Lung (tissue), 11 donors: ENCODE measurements at regions not wholly inside any gene's neighbourhood (a gene's known extent, or its start where the extent isn't known, plus 50 kb on each side); places are given as distances from the start of the nearest gene placed in this dataset.
"Not testable (repeated sequence)": the region's sequence is repeated elsewhere in the genome, so short reads cannot be mapped to it uniquely, and the experiment has no call there.

Experiments used
- ATAC-seq: fragments of 200-7000 bp; cut with Tn5 transposase; one replicate; pipeline ENCODE4 v1.9.1; 2020; ENCODE audit warnings: moderate number of reproducible peaks; ENCODE audit not compliant: insufficient read depth, low FRiP score
- DNase-seq, 3 donors: peaks; one replicate each; pipeline ENCODE4 v3.0.0-alpha.2; 2013 to 2017
- H3K27ac ChIP-seq, 2 donors: one replicate each; pipeline ENCODE4 v1.5.1; 2013; ENCODE audit warnings: mild to moderate bottlenecking in 2 of 2, moderate library complexity in 2 of 2, control low read depth in 1 of 2, inconsistent platforms in 1 of 2, low read depth in 1 of 2, low read length in 1 of 2
- H3K27me3 ChIP-seq, 3 donors: one replicate each; pipeline ENCODE4 v1.5.1; 2013; ENCODE audit warnings: low read length in 2 of 3; ENCODE audit not compliant: control insufficient read depth in 3 of 3, insufficient read depth in 3 of 3
- H3K36me3 ChIP-seq, 4 donors: one replicate each; pipeline ENCODE4 v1.5.1; 2013; ENCODE audit warnings: low read length in 4 of 4, mild to moderate bottlenecking in 1 of 4, moderate library complexity in 1 of 4; ENCODE audit not compliant: control insufficient read depth in 4 of 4, insufficient read depth in 4 of 4
- H3K4me1 ChIP-seq, 5 donors: one replicate each; pipeline ENCODE4 v1.5.1; 2013; ENCODE audit warnings: low read length in 5 of 5, mild to moderate bottlenecking in 2 of 5, moderate library complexity in 1 of 5; ENCODE audit not compliant: control insufficient read depth in 5 of 5, insufficient read depth in 5 of 5
- H3K4me3 ChIP-seq: one replicate; pipeline ENCODE4 v1.5.1; 2013; ENCODE audit warnings: mild to moderate bottlenecking, control low read depth, moderate library complexity
- H3K9ac ChIP-seq, 2 donors: one replicate each; pipeline ENCODE4 v1.5.1; 2013; ENCODE audit warnings: low read length in 2 of 2, control low read depth in 1 of 2; ENCODE audit not compliant: insufficient read depth in 1 of 2
- H3K9me3 ChIP-seq, 4 donors: one replicate each; pipeline ENCODE4 v1.5.1; 2013; ENCODE audit warnings: low read length in 3 of 4, mild to moderate bottlenecking in 1 of 4, moderate library complexity in 1 of 4; ENCODE audit not compliant: control insufficient read depth in 4 of 4, insufficient read depth in 3 of 4
- WGBS, 2 donors: extraction: QIAGEN DNeasy Blood & Tissue Kit; methylation state at CpG; one replicate each; pipeline ENCODE4 v1.1.7; 2013; 5-methylcytosine and 5-hydroxymethylcytosine counted together
- TF ChIP-seq, protein P1 (sequence below): IDR thresholded peaks from 2 replicates; pipeline ENCODE4 v1.5.1; 2012; ENCODE audit warnings: mild to moderate bottlenecking; ENCODE audit errors: control extremely low read depth, extremely low read depth
- donor health status: control.
- donor health status: control.
- donor health status: Bipolar disorder and iron deficiency.
- donor health status: healthy.
- donor health status: DM: yes; HTN: yes; CAD: no.

DNA sequence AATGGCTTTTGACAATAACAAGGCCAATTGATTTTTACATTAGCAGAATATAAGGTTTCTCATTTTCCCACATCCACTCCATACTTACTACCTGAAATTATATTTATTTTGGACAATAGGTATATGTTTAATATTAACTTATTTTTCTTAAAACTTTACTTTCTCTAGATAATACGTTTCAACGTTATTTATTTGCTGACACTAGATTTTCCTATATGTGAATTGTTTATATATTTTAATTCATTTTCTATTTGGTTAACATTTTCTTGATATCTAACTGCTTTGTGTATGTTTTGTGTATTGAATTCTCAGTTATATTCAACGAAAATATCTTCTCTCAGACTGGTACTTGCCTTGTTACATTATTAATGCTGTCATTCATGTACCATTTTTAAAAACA, 199.9 kb upstream of the TMEFF2 start:
- H3K9me3 ChIP-seq: peaks cover 0 to 4% (median 0%) of the 10 kb centered on the region in 4 donors
- H3K9ac ChIP-seq: no peak overlapping the region
- H3K27me3 ChIP-seq: no peaks in the 10 kb centered on the region
- H3K27ac ChIP-seq: no peak overlapping the region
- no peak for DNase-seq
- TF ChIP-seq, protein P1, sequence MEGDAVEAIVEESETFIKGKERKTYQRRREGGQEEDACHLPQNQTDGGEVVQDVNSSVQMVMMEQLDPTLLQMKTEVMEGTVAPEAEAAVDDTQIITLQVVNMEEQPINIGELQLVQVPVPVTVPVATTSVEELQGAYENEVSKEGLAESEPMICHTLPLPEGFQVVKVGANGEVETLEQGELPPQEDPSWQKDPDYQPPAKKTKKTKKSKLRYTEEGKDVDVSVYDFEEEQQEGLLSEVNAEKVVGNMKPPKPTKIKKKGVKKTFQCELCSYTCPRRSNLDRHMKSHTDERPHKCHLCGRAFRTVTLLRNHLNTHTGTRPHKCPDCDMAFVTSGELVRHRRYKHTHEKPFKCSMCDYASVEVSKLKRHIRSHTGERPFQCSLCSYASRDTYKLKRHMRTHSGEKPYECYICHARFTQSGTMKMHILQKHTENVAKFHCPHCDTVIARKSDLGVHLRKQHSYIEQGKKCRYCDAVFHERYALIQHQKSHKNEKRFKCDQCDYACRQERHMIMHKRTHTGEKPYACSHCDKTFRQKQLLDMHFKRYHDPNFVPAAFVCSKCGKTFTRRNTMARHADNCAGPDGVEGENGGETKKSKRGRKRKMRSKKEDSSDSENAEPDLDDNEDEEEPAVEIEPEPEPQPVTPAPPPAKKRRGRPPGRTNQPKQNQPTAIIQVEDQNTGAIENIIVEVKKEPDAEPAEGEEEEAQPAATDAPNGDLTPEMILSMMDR: no peak
- no peak for ATAC-seq
- H3K4me3 ChIP-seq: no peak overlapping the region
- 91 to 96% methylated on average over 3 of the region's 3 CpGs for WGBS, 2 donors
- H3K36me3 ChIP-seq: no peaks in the 10 kb centered on the region
- H3K4me1 ChIP-seq: no peaks in the 10 kb centered on the region

DNA sequence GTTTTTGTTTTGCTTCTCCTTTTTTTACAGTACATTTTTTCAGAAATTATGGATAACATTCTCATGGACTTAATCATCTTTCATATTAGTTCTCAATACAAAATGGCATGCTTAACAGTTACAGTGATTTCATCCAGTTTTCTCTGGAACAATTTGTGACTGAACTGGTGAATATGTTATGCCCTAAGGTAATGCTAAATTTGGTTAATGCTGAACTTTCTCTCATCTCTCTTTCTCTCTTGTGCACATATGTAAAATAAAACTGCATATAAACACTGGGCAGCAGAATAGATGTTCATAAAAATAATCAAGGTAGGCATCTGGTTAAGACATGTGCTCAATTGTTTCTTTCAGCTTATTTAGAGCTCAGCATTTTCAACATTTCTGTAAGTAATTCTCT, 196.3 kb upstream of the TMEFF2 start:
- H3K36me3 ChIP-seq: no peaks in the 10 kb centered on the region
- TF ChIP-seq, protein P1: no peak
- H3K27ac ChIP-seq: no peak overlapping the region
- no peak overlapping the region for H3K9ac ChIP-seq
- no peaks in the 10 kb centered on the region for H3K27me3 ChIP-seq
- DNase-seq: no peak
- ATAC-seq: no peak
- no peaks in the 10 kb centered on the region for H3K9me3 ChIP-seq
- H3K4me1 ChIP-seq: no peaks in the 10 kb centered on the region
- H3K4me3 ChIP-seq: no peak overlapping the region

DNA sequence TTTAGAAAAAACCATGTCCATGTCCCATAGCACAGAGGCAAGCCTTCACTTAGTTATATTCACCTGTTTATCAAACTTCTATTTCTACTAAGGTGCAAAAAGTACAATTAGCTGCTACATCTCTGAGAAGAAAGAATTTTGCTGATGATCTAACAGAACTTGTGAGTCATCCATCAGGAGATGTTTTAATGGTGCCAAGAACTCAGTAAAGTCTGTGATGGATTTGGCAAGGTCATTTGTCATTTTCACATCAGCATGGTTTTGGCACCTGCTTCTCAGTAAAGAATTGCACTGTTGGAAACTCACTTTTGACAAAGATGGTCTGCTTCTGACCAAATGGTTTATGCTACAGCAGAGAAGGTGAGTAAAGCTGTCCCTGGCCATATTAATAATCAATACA, 195.7 kb upstream of the TMEFF2 start:
- Histone ChIP-seq H3K36me3 (no peaks in the 10 kb centered on the region), H3K4me1 (no peaks in the 10 kb centered on the region), H3K27ac (no peak overlapping the region), H3K9me3 (no peaks in the 10 kb centered on the region), H3K27me3 (no peaks in the 10 kb centered on the region), H3K4me3 (no peak overlapping the region), H3K9ac (no peak overlapping the region)
- no peak for DNase-seq
- no peak for ATAC-seq
- TF ChIP-seq, protein P1: no peak

DNA sequence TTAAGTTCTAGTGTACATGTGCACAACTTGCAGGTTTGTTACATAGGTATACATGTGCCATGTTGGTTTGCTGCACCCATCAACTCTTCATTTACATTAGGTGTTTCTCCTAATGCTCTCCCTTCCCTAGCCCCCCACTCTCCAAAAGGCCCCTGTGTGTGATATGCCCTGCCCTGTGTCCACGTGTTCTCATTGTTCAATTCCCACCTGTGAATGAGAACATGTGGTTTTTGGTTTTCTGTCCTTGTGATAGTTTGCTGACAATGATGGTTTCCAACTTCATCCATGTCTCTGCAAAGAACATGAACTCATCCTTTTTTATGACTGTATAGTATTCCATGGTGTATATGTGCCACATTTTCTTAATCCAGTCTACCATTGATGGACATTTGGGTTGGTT, 189.5 kb upstream of the TMEFF2 start:
- not testable (repeated sequence) for H3K4me3 ChIP-seq, DNase-seq, H3K9me3 ChIP-seq, ATAC-seq, H3K36me3 ChIP-seq, H3K9ac ChIP-seq, H3K4me1 ChIP-seq, H3K27ac ChIP-seq, H3K27me3 ChIP-seq
- 78 to 91% methylated on average over 1 of the region's 1 CpG for WGBS, 2 donors
